WTC11 (cell line): ENCODE measurements at regions not wholly inside any gene's neighbourhood (a gene's known extent, or its start where the extent isn't known, plus 50 kb on each side); places are given as distances from the start of the nearest gene placed in this dataset.

Experiments used
- TF ChIP-seq, protein P1 (sequence below): fragments of 200-600 bp; IDR thresholded peaks from 2 replicates; pipeline ENCODE4 v1.8.0; 2022; ENCODE audit warnings: antibody characterized with exemption
- TF ChIP-seq, protein P2 (sequence below): sonication (generic); formaldehyde crosslinking; IDR thresholded peaks from 2 replicates; pipeline ENCODE4 v1.8.0; 2023; ENCODE audit warnings: mild to moderate bottlenecking, missing genetic modification reagents

DNA sequence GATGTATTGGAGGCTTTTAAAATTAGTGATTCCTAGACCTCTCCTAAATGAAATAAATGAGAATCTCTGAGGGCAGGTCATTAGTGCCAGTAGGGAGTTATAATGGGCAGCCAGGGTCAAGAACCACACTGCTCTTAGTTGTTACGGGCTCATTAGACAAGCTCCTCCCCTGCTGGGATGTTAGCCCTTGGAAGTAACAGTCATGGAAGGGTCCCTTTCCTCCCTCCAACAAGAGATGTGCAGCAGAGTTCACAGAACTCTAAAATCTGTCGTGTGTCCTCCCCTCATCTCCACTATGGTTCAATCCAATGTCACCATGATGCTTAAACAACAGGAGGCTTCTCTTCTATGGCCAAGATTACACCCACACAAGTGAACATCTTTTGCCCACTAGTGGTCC is 419.5 kb downstream of the INSC start:
- TF ChIP-seq, protein P1, sequence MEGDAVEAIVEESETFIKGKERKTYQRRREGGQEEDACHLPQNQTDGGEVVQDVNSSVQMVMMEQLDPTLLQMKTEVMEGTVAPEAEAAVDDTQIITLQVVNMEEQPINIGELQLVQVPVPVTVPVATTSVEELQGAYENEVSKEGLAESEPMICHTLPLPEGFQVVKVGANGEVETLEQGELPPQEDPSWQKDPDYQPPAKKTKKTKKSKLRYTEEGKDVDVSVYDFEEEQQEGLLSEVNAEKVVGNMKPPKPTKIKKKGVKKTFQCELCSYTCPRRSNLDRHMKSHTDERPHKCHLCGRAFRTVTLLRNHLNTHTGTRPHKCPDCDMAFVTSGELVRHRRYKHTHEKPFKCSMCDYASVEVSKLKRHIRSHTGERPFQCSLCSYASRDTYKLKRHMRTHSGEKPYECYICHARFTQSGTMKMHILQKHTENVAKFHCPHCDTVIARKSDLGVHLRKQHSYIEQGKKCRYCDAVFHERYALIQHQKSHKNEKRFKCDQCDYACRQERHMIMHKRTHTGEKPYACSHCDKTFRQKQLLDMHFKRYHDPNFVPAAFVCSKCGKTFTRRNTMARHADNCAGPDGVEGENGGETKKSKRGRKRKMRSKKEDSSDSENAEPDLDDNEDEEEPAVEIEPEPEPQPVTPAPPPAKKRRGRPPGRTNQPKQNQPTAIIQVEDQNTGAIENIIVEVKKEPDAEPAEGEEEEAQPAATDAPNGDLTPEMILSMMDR = no peak
- TF ChIP-seq, protein P2, sequence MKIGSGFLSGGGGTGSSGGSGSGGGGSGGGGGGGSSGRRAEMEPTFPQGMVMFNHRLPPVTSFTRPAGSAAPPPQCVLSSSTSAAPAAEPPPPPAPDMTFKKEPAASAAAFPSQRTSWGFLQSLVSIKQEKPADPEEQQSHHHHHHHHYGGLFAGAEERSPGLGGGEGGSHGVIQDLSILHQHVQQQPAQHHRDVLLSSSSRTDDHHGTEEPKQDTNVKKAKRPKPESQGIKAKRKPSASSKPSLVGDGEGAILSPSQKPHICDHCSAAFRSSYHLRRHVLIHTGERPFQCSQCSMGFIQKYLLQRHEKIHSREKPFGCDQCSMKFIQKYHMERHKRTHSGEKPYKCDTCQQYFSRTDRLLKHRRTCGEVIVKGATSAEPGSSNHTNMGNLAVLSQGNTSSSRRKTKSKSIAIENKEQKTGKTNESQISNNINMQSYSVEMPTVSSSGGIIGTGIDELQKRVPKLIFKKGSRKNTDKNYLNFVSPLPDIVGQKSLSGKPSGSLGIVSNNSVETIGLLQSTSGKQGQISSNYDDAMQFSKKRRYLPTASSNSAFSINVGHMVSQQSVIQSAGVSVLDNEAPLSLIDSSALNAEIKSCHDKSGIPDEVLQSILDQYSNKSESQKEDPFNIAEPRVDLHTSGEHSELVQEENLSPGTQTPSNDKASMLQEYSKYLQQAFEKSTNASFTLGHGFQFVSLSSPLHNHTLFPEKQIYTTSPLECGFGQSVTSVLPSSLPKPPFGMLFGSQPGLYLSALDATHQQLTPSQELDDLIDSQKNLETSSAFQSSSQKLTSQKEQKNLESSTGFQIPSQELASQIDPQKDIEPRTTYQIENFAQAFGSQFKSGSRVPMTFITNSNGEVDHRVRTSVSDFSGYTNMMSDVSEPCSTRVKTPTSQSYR (CRISPR knock-in tag) = no peak
